Left ventricle myocardium superior (tissue), 1 donor: ENCODE measurements at regions not wholly inside any gene's neighbourhood (a gene's known extent, or its start where the extent isn't known, plus 50 kb on each side); places are given as distances from the start of the nearest gene placed in this dataset.
"Not testable (repeated sequence)": the region's sequence is repeated elsewhere in the genome, so short reads cannot be mapped to it uniquely, and the experiment has no call there.

Experiments used
- ATAC-seq: fragments of 200-7000 bp; cut with Tn5 transposase; one replicate; pipeline ENCODE4 v1.9.1; 2020; ENCODE audit warnings: mild to moderate bottlenecking, moderate library complexity
- DNase-seq: peaks from one replicate; pipeline ENCODE4 v3.0.0-alpha.2; 2020
- intact Hi-C: fragments of 100-400 bp; cut with micrococcal nuclease; formaldehyde crosslinking; loops from one replicate; pipeline ENCODE4 v1.11.0; 2022
- donor health status: DM: no; HTN: yes; CAD: no; lungs with severe emphysema.

- ATAC-seq (no peak), DNase-seq (no peak)
- intact Hi-C loops = no loop called here
Observed at GRCh38 chr5:117671551-117671950, 1096.9 kb upstream of the SEMA6A start.

- intact Hi-C loops = no loop called here
- ATAC-seq (no peak), DNase-seq (no peak)
Observed at GRCh38 chr5:117667105-117667504, 1092.5 kb upstream of the SEMA6A start.

- DNase-seq = no peak
- intact Hi-C loops = no loop called here
- no peak for ATAC-seq
Observed at GRCh38 chr5:117665121-117665520, 1090.5 kb upstream of the SEMA6A start.

- DNase-seq = no peak
- ATAC-seq = no peak
- intact Hi-C loops = no loop called here
Observed at GRCh38 chr5:117662361-117662760, 1087.7 kb upstream of the SEMA6A start.

- intact Hi-C loops = no loop called here
- DNase-seq (no peak), ATAC-seq (no peak)
Observed at GRCh38 chr5:117657541-117657940, 1082.9 kb upstream of the SEMA6A start.

GRCh38 chr5:117652958-117653280 lies 1078.3 kb upstream of the SEMA6A start:
- intact Hi-C loops = no loop called here
- no peak for DNase-seq
- ATAC-seq = no peak

- peak; percentile 78 for ATAC-seq
- intact Hi-C loops = no loop called here
- DNase-seq = no peak
Observed at GRCh38 chr5:117652036-117652957, 1077.7 kb upstream of the SEMA6A start.

GRCh38 chr5:117649821-117650220 lies 1075.2 kb upstream of the SEMA6A start:
- DNase-seq (no peak), ATAC-seq (no peak)
- intact Hi-C loops = no loop called here

GRCh38 chr5:117645400-117645799 lies 1070.8 kb upstream of the SEMA6A start:
- ATAC-seq = no peak
- intact Hi-C loops = no loop called here
- no peak for DNase-seq

GRCh38 chr5:117638581-117638980 lies 1064.0 kb upstream of the SEMA6A start:
- intact Hi-C loops = no loop called here
- DNase-seq (no peak), ATAC-seq (no peak)

- intact Hi-C loops = no loop called here
- DNase-seq = no peak
- no peak for ATAC-seq
Observed at GRCh38 chr5:117633093-117633492, 1058.5 kb upstream of the SEMA6A start.

GRCh38 chr5:117624201-117624600 lies 1049.6 kb upstream of the SEMA6A start:
- intact Hi-C loops = no loop called here
- no peak for DNase-seq
- no peak for ATAC-seq

- no peak for ATAC-seq
- no peak for DNase-seq
- intact Hi-C loops = no loop called here
Observed at GRCh38 chr5:117623042-117623805, 1048.6 kb upstream of the SEMA6A start.

GRCh38 chr5:117621921-117622320 lies 1047.3 kb upstream of the SEMA6A start:
- intact Hi-C loops = no loop called here
- DNase-seq (no peak), ATAC-seq (no peak)

- intact Hi-C loops = no loop called here
- DNase-seq = no peak
- no peak for ATAC-seq
Observed at GRCh38 chr5:117615226-117615625, 1040.6 kb upstream of the SEMA6A start.

GRCh38 chr5:117614408-117614807 lies 1039.8 kb upstream of the SEMA6A start:
- ATAC-seq (no peak), DNase-seq (no peak)
- intact Hi-C loops = no loop called here

- DNase-seq (no peak), ATAC-seq (no peak)
Observed at GRCh38 chr5:117604845-117605244, 1030.2 kb upstream of the SEMA6A start.

GRCh38 chr5:117599811-117600210 lies 1025.2 kb upstream of the SEMA6A start:
- intact Hi-C loops, DNase-seq, ATAC-seq: not testable (repeated sequence)

More at GRCh38 chr5:117604845-117605244, 1030.2 kb upstream of the SEMA6A start:
- intact Hi-C loops = no loop called here

GRCh38 chr5:117594166-117594565 lies 1019.5 kb upstream of the SEMA6A start:
- no peak for DNase-seq
- peak; percentile 48 for ATAC-seq
- intact Hi-C loops = loop anchor here (5.0 kb wide), 1 partner anchor 198 kb away; no protein-coding TSS in a partner anchor

- intact Hi-C loops = loop anchor here (5.0 kb wide), 1 partner anchor 201 kb away; no protein-coding TSS in a partner anchor
- ATAC-seq (no peak), DNase-seq (no peak)
Observed at GRCh38 chr5:117590944-117591343, 1016.3 kb upstream of the SEMA6A start.
